ENCODE measurements at regions not wholly inside any gene's neighbourhood (a gene's known extent, or its start where the extent isn't known, plus 50 kb on each side); places are given as distances from the start of the nearest gene placed in this dataset.

GRCh38 chr11:92383430-92383829, 158.8 kb downstream of the FAT3 start:
- in situ Hi-C loops (cut with HindIII; ENCODE audit: low sequenced_read_pairs), result no loop called here
- DNase-seq (ENCODE audit: low read depth), result peak; percentile 31
- TF ChIP-seq CTCF (IDR thresholded peaks at IDR 0.05; ENCODE audit: low read depth, low read length, missing control alignments), result no peak

GRCh38 chr11:92384358-92384757, 159.7 kb downstream of the FAT3 start:
- in situ Hi-C loops (cut with HindIII; ENCODE audit: low sequenced_read_pairs), result no loop called here
- DNase-seq (ENCODE audit: low read depth), result peak; percentile 33
- TF ChIP-seq CTCF (IDR thresholded peaks at IDR 0.05; ENCODE audit: low read depth, low read length, missing control alignments), result no peak
- H3K4me3 ChIP-seq (ENCODE audit: low read depth, low read length), result no peak overlapping the region

More at GRCh38 chr11:92383430-92383829, 158.8 kb downstream of the FAT3 start:
- no peak overlapping the region for H3K4me3 ChIP-seq (ENCODE audit: low read depth, low read length)

- no peak for DNase-seq (ENCODE audit: low read depth)
- TF ChIP-seq CTCF (IDR thresholded peaks at IDR 0.05; ENCODE audit: low read depth, low read length, missing control alignments), result no peak
- H3K4me3 ChIP-seq (ENCODE audit: low read depth, low read length), result no peak overlapping the region
- in situ Hi-C loops (cut with HindIII; ENCODE audit: low sequenced_read_pairs), result no loop called here
Observed at GRCh38 chr11:92384802-92385201, 160.2 kb downstream of the FAT3 start.

- in situ Hi-C loops (cut with HindIII; ENCODE audit: low sequenced_read_pairs), result no loop called here
- no peak for DNase-seq (ENCODE audit: low read depth)
- H3K4me3 ChIP-seq (ENCODE audit: low read depth, low read length), result no peak overlapping the region
- no peak for TF ChIP-seq CTCF (IDR thresholded peaks at IDR 0.05; ENCODE audit: low read depth, low read length, missing control alignments)
Observed at GRCh38 chr11:92386577-92386976, 162.0 kb downstream of the FAT3 start.

GRCh38 chr11:92387859-92388258, 163.2 kb downstream of the FAT3 start:
- TF ChIP-seq CTCF (IDR thresholded peaks at IDR 0.05; ENCODE audit: low read depth, low read length, missing control alignments), result no peak
- H3K4me3 ChIP-seq (ENCODE audit: low read depth, low read length), result no peak overlapping the region
- in situ Hi-C loops (cut with HindIII; ENCODE audit: low sequenced_read_pairs), result no loop called here
- DNase-seq (ENCODE audit: low read depth), result no peak

- in situ Hi-C loops (cut with HindIII; ENCODE audit: low sequenced_read_pairs), result no loop called here
- DNase-seq (ENCODE audit: low read depth), result no peak
- TF ChIP-seq CTCF (IDR thresholded peaks at IDR 0.05; ENCODE audit: low read depth, low read length, missing control alignments), result peak; percentile 15
- H3K4me3 ChIP-seq (ENCODE audit: low read depth, low read length), result no peak overlapping the region
Observed at GRCh38 chr11:92388380-92388779, 163.8 kb downstream of the FAT3 start.

- no peak for DNase-seq (ENCODE audit: low read depth)
- TF ChIP-seq CTCF (IDR thresholded peaks at IDR 0.05; ENCODE audit: low read depth, low read length, missing control alignments), result no peak
- in situ Hi-C loops (cut with HindIII; ENCODE audit: low sequenced_read_pairs), result no loop called here
- no peak overlapping the region for H3K4me3 ChIP-seq (ENCODE audit: low read depth, low read length)
Observed at GRCh38 chr11:92390783-92391182, 166.2 kb downstream of the FAT3 start.
